GM20000 (cell line): ENCODE measurements at regions not wholly inside any gene's neighbourhood (a gene's known extent, or its start where the extent isn't known, plus 50 kb on each side); places are given as distances from the start of the nearest gene placed in this dataset.

Source experiments
- DNase-seq: peaks from one replicate; pipeline ENCODE4 v3.0.0; 2012; ENCODE audit warnings: low spot score
- CTCF ChIP-seq: IDR thresholded peaks from 2 replicates; pipeline ENCODE4 v1.5.1; 2012; ENCODE audit warnings: mild to moderate bottlenecking, control low read depth; ENCODE audit errors: extremely low read depth, missing control alignments

- no peak for DNase-seq
- TF ChIP-seq CTCF, result no peak
These were observed 216.9 kb upstream of the LRP1B start for GRCh38 chr2:142347751-142348150.

DNA sequence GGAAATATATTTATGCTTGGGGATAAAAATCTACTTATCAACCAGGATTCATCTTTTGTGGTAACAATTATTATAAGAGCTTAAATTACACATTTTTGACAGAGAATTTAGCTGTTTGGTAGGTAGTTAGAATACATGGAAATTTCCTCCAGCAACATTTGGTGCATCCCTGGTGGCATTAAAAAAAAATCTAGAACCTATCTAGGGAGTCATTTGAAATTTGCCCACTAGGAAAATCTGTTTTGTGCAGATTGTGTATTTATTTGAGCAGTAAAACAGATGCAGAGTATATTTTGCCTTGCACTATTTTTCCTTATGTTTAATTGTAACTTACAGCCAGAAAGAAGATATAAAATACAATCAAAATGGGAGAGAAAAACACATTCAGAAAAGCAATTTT lies 208.4 kb upstream of the LRP1B start:
- no peak for TF ChIP-seq CTCF

GRCh38 chr2:142332196-142332595 lies 201.4 kb upstream of the LRP1B start:
- no peak for TF ChIP-seq CTCF
- DNase-seq, result no peak

More for the DNA sequence above, 208.4 kb upstream of the LRP1B start:
- DNase-seq, result no peak

DNA sequence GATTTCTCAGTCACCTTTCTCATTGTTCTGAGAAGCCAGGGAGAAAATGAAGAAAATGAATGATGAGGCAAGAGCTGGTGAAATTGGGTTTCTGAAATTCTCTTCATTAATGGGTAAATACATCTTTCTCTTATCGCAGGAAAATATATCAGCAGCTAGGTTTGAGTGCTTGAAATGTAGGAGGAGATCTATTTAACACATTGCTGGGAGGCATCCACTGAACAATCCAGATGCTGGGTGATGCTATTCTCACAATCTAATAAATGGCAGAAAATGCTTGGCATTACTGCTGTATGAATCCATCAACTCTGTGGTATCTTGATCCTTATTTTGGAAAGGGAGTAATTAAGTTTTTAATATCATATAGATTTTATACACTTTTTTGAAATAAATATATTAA lies 199.6 kb upstream of the LRP1B start:
- no peak for TF ChIP-seq CTCF
- no peak for DNase-seq

DNA sequence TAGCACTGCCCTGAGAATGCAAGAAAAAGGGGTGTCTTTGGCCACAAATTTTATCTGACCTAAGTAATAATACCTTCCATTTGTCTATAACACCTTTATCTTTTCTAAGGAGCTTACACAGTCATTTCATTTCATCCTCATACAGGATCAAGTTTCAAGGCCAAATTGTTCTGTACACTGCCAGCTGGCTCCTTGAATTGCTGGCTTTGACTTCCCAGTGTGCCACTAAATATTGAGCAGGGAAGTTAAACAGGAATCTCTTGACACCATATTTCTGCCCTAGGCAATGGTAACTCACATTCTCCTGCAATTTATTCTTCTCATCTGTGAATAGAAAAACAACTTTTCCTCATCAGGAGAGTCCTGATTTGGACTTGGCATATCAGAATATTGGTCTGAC lies 195.1 kb upstream of the LRP1B start:
- TF ChIP-seq CTCF, result no peak
- DNase-seq, result no peak

DNA sequence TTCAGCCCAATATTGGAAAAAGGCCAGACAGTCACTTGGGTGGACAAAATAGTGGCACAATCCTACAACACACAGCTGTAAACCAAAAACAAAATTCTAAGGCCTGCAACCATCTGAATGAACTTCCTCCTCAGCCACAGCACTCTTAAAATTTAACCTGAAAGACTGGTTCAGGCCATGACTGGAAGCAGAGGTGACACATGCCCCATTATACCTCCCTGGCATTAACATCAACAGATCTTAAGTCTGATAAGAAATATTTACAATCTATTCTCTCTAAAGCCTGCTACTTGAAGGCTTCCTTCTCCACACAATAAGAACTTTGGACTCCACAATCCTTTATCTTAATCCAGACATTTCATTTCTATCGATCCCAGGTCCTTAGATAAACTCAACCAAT lies 192.4 kb upstream of the LRP1B start:
- TF ChIP-seq CTCF, result no peak
- DNase-seq, result no peak

DNA sequence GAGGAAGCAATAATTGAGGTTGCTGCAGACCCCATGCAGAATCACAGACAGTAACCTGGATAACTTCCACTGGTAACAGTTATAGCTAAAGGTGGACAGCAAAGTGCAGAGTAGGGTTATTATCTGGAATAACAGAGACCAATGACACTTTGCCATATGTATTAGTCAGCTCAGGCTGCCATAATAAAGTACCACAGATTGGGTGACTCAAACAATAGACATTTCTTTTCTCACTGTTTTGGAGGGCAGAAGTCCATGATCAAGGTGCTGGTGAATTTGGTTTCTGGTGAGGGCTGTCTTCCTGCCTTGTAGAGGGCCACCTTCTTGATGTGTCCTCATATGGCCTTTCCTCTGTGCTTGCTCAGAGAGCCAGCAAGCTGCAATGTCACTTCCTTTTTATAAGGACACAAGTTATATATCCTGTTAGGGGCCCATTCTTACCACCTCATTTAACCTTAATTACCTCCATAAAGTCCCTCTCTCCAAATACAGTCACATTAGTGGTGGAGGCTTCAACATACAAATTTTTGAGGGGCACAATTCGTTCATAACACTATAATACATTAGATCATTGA lies 191.0 kb upstream of the LRP1B start:
- TF ChIP-seq CTCF, result no peak

More for the DNA sequence above, 191.0 kb upstream of the LRP1B start:
- no peak for DNase-seq
